ENCODE measurements at regions not wholly inside any gene's neighbourhood (a gene's known extent, or its start where the extent isn't known, plus 50 kb on each side); places are given as distances from the start of the nearest gene placed in this dataset.
"Not testable (repeated sequence)": the region's sequence is repeated elsewhere in the genome, so short reads cannot be mapped to it uniquely, and the experiment has no call there.

GRCh38 chr4:114034189-114034588 lies 54.7 kb upstream of the ARSJ start:
- H3K36me3 ChIP-seq (ENCODE audit: insufficient read depth, low read depth, low read length): no peaks in the 10 kb centered on the region
- H3K4me1 ChIP-seq (ENCODE audit: insufficient read depth, low read length): no peaks in the 10 kb centered on the region
- no peak overlapping the region for H3K27ac ChIP-seq (ENCODE audit: low read length)
- no peaks in the 10 kb centered on the region for H3K27me3 ChIP-seq (ENCODE audit: insufficient read depth, low read length)
- H3K9me3 ChIP-seq (ENCODE audit: insufficient read depth, low read depth, low read length): no peaks in the 10 kb centered on the region
- H3K4me3 ChIP-seq (ENCODE audit: low read length): no peak overlapping the region
- H3K9ac ChIP-seq (ENCODE audit: low read depth, low read length): no peak overlapping the region

GRCh38 chr4:114036426-114036825 lies 57.0 kb upstream of the ARSJ start:
- no peak overlapping the region for H3K9ac ChIP-seq (ENCODE audit: low read depth, low read length)
- no peaks in the 10 kb centered on the region for H3K4me1 ChIP-seq (ENCODE audit: insufficient read depth, low read length)
- no peaks in the 10 kb centered on the region for H3K36me3 ChIP-seq (ENCODE audit: insufficient read depth, low read depth, low read length)
- no peak overlapping the region for H3K27ac ChIP-seq (ENCODE audit: low read length)
- H3K27me3 ChIP-seq (ENCODE audit: insufficient read depth, low read length): no peaks in the 10 kb centered on the region
- H3K4me3 ChIP-seq (ENCODE audit: low read length): no peak overlapping the region
- H3K9me3 ChIP-seq (ENCODE audit: insufficient read depth, low read depth, low read length): no peaks in the 10 kb centered on the region

- no peak overlapping the region for H3K4me3 ChIP-seq (ENCODE audit: low read length)
- no peak overlapping the region for H3K9ac ChIP-seq (ENCODE audit: low read depth, low read length)
- H3K9me3 ChIP-seq (ENCODE audit: insufficient read depth, low read depth, low read length): no peaks in the 10 kb centered on the region
- H3K4me1 ChIP-seq (ENCODE audit: insufficient read depth, low read length): no peaks in the 10 kb centered on the region
- no peaks in the 10 kb centered on the region for H3K27me3 ChIP-seq (ENCODE audit: insufficient read depth, low read length)
- H3K36me3 ChIP-seq (ENCODE audit: insufficient read depth, low read depth, low read length): no peaks in the 10 kb centered on the region
- no peak overlapping the region for H3K27ac ChIP-seq (ENCODE audit: low read length)
Measured at GRCh38 chr4:114036864-114037263, 57.4 kb upstream of the ARSJ start.

DNA sequence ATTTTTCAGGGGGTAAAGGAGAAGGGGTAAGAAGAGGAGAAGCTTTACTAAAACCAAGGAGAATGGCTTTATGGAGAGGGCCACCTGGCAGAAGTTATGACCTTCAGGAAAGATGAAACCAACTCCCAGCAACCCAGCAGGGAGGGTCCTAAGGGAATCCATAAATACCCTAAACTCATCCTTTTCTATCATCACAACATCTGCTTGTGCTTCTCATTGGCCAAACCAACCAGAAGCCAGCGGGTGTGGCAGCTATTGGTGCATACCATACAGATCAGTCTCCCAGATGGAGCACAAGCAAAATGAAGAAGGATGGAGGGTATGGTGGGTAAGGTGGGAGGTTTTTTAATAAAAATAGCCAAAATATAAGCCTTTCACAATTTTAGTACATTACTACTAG lies 58.5 kb upstream of the ARSJ start:
- no peaks in the 10 kb centered on the region for H3K9me3 ChIP-seq (ENCODE audit: insufficient read depth, low read depth, low read length)
- no peaks in the 10 kb centered on the region for H3K36me3 ChIP-seq (ENCODE audit: insufficient read depth, low read depth, low read length)
- no peak overlapping the region for H3K9ac ChIP-seq (ENCODE audit: low read depth, low read length)
- no peaks in the 10 kb centered on the region for H3K4me1 ChIP-seq (ENCODE audit: insufficient read depth, low read length)
- H3K27ac ChIP-seq (ENCODE audit: low read length): no peak overlapping the region
- H3K4me3 ChIP-seq (ENCODE audit: low read length): no peak overlapping the region
- no peaks in the 10 kb centered on the region for H3K27me3 ChIP-seq (ENCODE audit: insufficient read depth, low read length)

GRCh38 chr4:114038762-114039387 lies 59.4 kb upstream of the ARSJ start:
- H3K9me3 ChIP-seq (ENCODE audit: insufficient read depth, low read depth, low read length): no peaks in the 10 kb centered on the region
- H3K27me3 ChIP-seq (ENCODE audit: insufficient read depth, low read length): no peaks in the 10 kb centered on the region
- H3K27ac ChIP-seq (ENCODE audit: low read length): no peak overlapping the region
- H3K4me1 ChIP-seq (ENCODE audit: insufficient read depth, low read length): no peaks in the 10 kb centered on the region
- no peaks in the 10 kb centered on the region for H3K36me3 ChIP-seq (ENCODE audit: insufficient read depth, low read depth, low read length)
- no peak overlapping the region for H3K4me3 ChIP-seq (ENCODE audit: low read length)
- H3K9ac ChIP-seq (ENCODE audit: low read depth, low read length): no peak overlapping the region

- Histone ChIP-seq H3K9me3 (ENCODE audit: insufficient read depth, low read depth, low read length) (no peaks in the 10 kb centered on the region), H3K27me3 (ENCODE audit: insufficient read depth, low read length) (no peaks in the 10 kb centered on the region), H3K27ac (ENCODE audit: low read length) (no peak overlapping the region), H3K4me1 (ENCODE audit: insufficient read depth, low read length) (no peaks in the 10 kb centered on the region), H3K36me3 (ENCODE audit: insufficient read depth, low read depth, low read length) (no peaks in the 10 kb centered on the region), H3K4me3 (ENCODE audit: low read length) (no peak overlapping the region), H3K9ac (ENCODE audit: low read depth, low read length) (no peak overlapping the region)
Measured at GRCh38 chr4:114040319-114041116, 61.1 kb upstream of the ARSJ start.

- Histone ChIP-seq H3K9me3 (ENCODE audit: insufficient read depth, low read depth, low read length) (no peaks in the 10 kb centered on the region), H3K9ac (ENCODE audit: low read depth, low read length) (no peak overlapping the region), H3K36me3 (ENCODE audit: insufficient read depth, low read depth, low read length) (no peaks in the 10 kb centered on the region), H3K4me3 (ENCODE audit: low read length) (no peak overlapping the region), H3K27ac (ENCODE audit: low read length) (no peak overlapping the region), H3K4me1 (ENCODE audit: insufficient read depth, low read length) (no peaks in the 10 kb centered on the region), H3K27me3 (ENCODE audit: insufficient read depth, low read length) (no peaks in the 10 kb centered on the region)
Measured at GRCh38 chr4:114041117-114041475, 61.6 kb upstream of the ARSJ start.

DNA sequence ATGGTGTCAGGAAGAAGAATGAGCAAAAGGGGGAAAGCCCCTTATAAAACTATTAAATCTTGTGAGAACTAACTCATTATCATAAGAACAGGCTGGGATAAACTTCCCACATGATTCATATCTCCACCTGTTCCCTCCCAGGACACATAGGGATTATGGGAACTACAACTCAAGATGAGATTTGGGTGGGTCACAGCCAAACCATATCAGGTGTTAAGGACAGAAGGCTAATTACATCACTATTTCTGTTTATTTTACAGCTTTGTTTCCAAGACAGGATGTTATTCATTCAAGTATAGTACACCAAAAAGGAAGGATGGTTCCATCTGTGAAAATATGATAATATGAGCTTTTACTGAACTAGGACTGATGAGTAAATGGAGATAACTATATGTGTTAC lies 63.7 kb upstream of the ARSJ start:
- no peak overlapping the region for H3K4me3 ChIP-seq (ENCODE audit: low read length)

DNA sequence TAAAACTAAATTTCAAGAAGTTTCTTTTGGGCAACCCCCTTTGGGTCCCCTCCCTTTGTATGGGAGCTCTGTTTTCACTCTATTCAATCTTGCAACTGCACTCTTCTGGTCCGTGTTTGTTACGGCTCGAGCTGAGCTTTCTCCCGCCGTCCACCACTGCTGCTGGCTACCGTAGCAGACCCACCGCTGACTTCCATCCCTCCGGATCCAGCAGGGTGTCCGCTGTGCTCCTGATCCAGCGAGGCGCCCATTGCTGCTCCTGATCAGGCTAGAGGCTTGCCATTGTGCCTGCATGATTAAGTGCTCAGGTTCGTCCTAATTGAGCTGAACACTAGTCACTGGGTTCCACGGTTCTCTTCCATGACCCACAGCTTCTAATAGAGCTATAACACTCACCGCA lies 64.9 kb upstream of the ARSJ start:
- H3K9me3 ChIP-seq (ENCODE audit: insufficient read depth, low read depth, low read length); H3K9ac ChIP-seq (ENCODE audit: low read depth, low read length); H3K27me3 ChIP-seq (ENCODE audit: insufficient read depth, low read length); H3K4me1 ChIP-seq (ENCODE audit: insufficient read depth, low read length); H3K4me3 ChIP-seq (ENCODE audit: low read length); H3K36me3 ChIP-seq (ENCODE audit: insufficient read depth, low read depth, low read length); H3K27ac ChIP-seq (ENCODE audit: low read length): not testable (repeated sequence)

More for the DNA sequence above, 63.7 kb upstream of the ARSJ start:
- Histone ChIP-seq H3K9me3 (ENCODE audit: insufficient read depth, low read depth, low read length) (no peaks in the 10 kb centered on the region), H3K4me1 (ENCODE audit: insufficient read depth, low read length) (no peaks in the 10 kb centered on the region), H3K36me3 (ENCODE audit: insufficient read depth, low read depth, low read length) (no peaks in the 10 kb centered on the region), H3K9ac (ENCODE audit: low read depth, low read length) (no peak overlapping the region), H3K27ac (ENCODE audit: low read length) (no peak overlapping the region), H3K27me3 (ENCODE audit: insufficient read depth, low read length) (no peaks in the 10 kb centered on the region)

GRCh38 chr4:114046331-114046730 lies 66.9 kb upstream of the ARSJ start:
- no peaks in the 10 kb centered on the region for H3K27me3 ChIP-seq (ENCODE audit: insufficient read depth, low read length)
- H3K36me3 ChIP-seq (ENCODE audit: insufficient read depth, low read depth, low read length): no peaks in the 10 kb centered on the region
- no peak overlapping the region for H3K27ac ChIP-seq (ENCODE audit: low read length)
- H3K9ac ChIP-seq (ENCODE audit: low read depth, low read length): no peak overlapping the region
- H3K4me3 ChIP-seq (ENCODE audit: low read length): no peak overlapping the region
- H3K9me3 ChIP-seq (ENCODE audit: insufficient read depth, low read depth, low read length): no peaks in the 10 kb centered on the region
- no peaks in the 10 kb centered on the region for H3K4me1 ChIP-seq (ENCODE audit: insufficient read depth, low read length)

DNA sequence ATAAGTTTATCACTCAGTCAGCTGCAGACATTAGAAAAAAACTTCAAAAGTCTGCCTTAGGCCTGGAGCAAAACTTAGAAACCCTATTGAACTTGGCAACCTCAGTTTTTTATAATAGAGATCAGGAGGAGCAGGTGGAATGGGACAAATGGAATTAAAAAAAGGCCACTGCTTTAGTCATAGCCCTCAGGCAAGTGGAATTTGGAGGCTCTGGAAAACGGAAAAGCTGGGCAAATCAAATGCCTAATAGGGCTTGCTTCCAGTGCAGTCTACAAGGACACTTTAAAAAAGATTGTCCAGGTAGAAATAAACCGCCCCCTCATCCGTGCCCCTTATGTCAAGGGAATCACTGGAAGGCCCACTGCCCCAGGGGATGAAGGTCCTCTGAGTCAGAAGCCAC lies 68.7 kb upstream of the ARSJ start:
- H3K9me3 ChIP-seq (ENCODE audit: insufficient read depth, low read depth, low read length); H3K9ac ChIP-seq (ENCODE audit: low read depth, low read length); H3K27me3 ChIP-seq (ENCODE audit: insufficient read depth, low read length); H3K27ac ChIP-seq (ENCODE audit: low read length); H3K4me1 ChIP-seq (ENCODE audit: insufficient read depth, low read length); H3K36me3 ChIP-seq (ENCODE audit: insufficient read depth, low read depth, low read length); H3K4me3 ChIP-seq (ENCODE audit: low read length): not testable (repeated sequence)

DNA sequence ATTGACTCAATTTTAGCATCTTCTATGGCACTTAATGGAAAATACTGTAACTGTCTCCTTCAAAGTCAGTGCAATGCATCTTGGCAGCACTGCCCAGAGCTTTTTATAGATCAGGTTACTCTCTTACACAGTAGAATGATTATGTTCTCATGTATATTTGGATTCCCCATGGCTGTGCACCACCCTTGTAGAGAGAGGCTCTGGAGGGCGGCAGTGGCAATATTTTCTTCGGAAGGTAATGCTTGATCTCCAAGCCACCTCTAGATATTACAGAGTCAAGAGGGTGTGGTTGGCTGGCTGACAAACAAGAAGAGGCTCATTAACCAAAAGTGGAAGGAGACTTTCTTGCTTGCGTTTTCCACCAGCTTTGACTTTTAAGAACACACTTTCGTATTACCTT lies 72.8 kb upstream of the ARSJ start:
- H3K36me3 ChIP-seq (ENCODE audit: insufficient read depth, low read depth, low read length): no peaks in the 10 kb centered on the region
- no peaks in the 10 kb centered on the region for H3K27me3 ChIP-seq (ENCODE audit: insufficient read depth, low read length)
- no peak overlapping the region for H3K4me3 ChIP-seq (ENCODE audit: low read length)
- H3K27ac ChIP-seq (ENCODE audit: low read length): no peak overlapping the region
- H3K9me3 ChIP-seq (ENCODE audit: insufficient read depth, low read depth, low read length): no peaks in the 10 kb centered on the region
- no peaks in the 10 kb centered on the region for H3K4me1 ChIP-seq (ENCODE audit: insufficient read depth, low read length)
- H3K9ac ChIP-seq (ENCODE audit: low read depth, low read length): no peak overlapping the region

Data from iPS-20b (cell line).